Nephron progenitor cell (in vitro differentiated cells): ENCODE measurements at regions not wholly inside any gene's neighbourhood (a gene's known extent, or its start where the extent isn't known, plus 50 kb on each side); places are given as distances from the start of the nearest gene placed in this dataset.

Experiments
- DNase-seq: peaks from one replicate; pipeline ENCODE4 v3.0.0; 2021
- H3K27ac Mint-ChIP-seq: 2 replicates; pipeline ENCODE4 v1.8.0; 2021; ENCODE audit warnings: mild to moderate bottlenecking, moderate library complexity, mixed read lengths
- H3K27me3 Mint-ChIP-seq: 2 replicates; pipeline ENCODE4 v1.8.0; 2021; ENCODE audit warnings: mild to moderate bottlenecking, low read depth, mixed read lengths; ENCODE audit not compliant: poor library complexity
- H3K36me3 Mint-ChIP-seq: 2 replicates; pipeline ENCODE4 v1.8.0; 2021; ENCODE audit warnings: low read depth, mixed read lengths
- H3K4me1 Mint-ChIP-seq: 2 replicates; pipeline ENCODE4 v1.8.0; 2021; ENCODE audit warnings: mixed read lengths
- H3K4me3 Mint-ChIP-seq: 2 replicates; pipeline ENCODE4 v1.8.0; 2021; ENCODE audit warnings: mild to moderate bottlenecking, moderate library complexity, mixed read lengths
- H3K9me3 Mint-ChIP-seq: 2 replicates; pipeline ENCODE4 v1.8.0; 2021; ENCODE audit warnings: mild to moderate bottlenecking, moderate library complexity, mixed read lengths
- CTCF ChIP-seq: fragments of 200-600 bp; sonication (generic); IDR thresholded peaks from 2 replicates; pipeline ENCODE4 v1.5.0; 2021; ENCODE audit warnings: antibody characterized with exemption

GRCh38 chr12:77728018-77728417 is 102.7 kb upstream of the NAV3 start:
- Mint-ChIP-seq H3K27me3 (no peaks in the 10 kb centered on the region), H3K4me3 (no peak overlapping the region), H3K9me3 (no peaks in the 10 kb centered on the region), H3K4me1 (no peaks in the 10 kb centered on the region), H3K27ac (no peak overlapping the region), H3K36me3 (no peaks in the 10 kb centered on the region)
- DNase-seq = no peak
- no peak for TF ChIP-seq CTCF

- no peaks in the 10 kb centered on the region for H3K9me3 Mint-ChIP-seq
- H3K27ac Mint-ChIP-seq = no peak overlapping the region
- H3K4me3 Mint-ChIP-seq = no peak overlapping the region
- H3K27me3 Mint-ChIP-seq = no peaks in the 10 kb centered on the region
- no peaks in the 10 kb centered on the region for H3K36me3 Mint-ChIP-seq
- no peak for DNase-seq
- H3K4me1 Mint-ChIP-seq = no peaks in the 10 kb centered on the region
- no peak for TF ChIP-seq CTCF
These were observed 103.2 kb upstream of the NAV3 start for GRCh38 chr12:77727442-77728001.

GRCh38 chr12:77725611-77726010 is 105.1 kb upstream of the NAV3 start:
- TF ChIP-seq CTCF = no peak
- no peaks in the 10 kb centered on the region for H3K9me3 Mint-ChIP-seq
- H3K4me1 Mint-ChIP-seq = peaks cover 4% of the 10 kb centered on the region

GRCh38 chr12:77724367-77724957 is 106.2 kb upstream of the NAV3 start:
- Mint-ChIP-seq H3K4me1 (peaks cover 12% of the 10 kb centered on the region), H3K9me3 (no peaks in the 10 kb centered on the region), H3K4me3 (no peak overlapping the region), H3K27me3 (no peaks in the 10 kb centered on the region), H3K27ac (no peak overlapping the region), H3K36me3 (no peaks in the 10 kb centered on the region)
- TF ChIP-seq CTCF = peak; percentile 55
- DNase-seq = no peak

More at GRCh38 chr12:77725611-77726010, 105.1 kb upstream of the NAV3 start:
- H3K4me3 Mint-ChIP-seq = no peak overlapping the region
- no peaks in the 10 kb centered on the region for H3K36me3 Mint-ChIP-seq
- H3K27me3 Mint-ChIP-seq = no peaks in the 10 kb centered on the region
- H3K27ac Mint-ChIP-seq = no peak overlapping the region
- DNase-seq = no peak

GRCh38 chr12:77723308-77723707 is 107.4 kb upstream of the NAV3 start:
- no peak for TF ChIP-seq CTCF
- Mint-ChIP-seq H3K27me3 (no peaks in the 10 kb centered on the region), H3K27ac (no peak overlapping the region), H3K4me3 (no peak overlapping the region), H3K9me3 (peaks cover 8% of the 10 kb centered on the region), H3K36me3 (no peaks in the 10 kb centered on the region), H3K4me1 (peaks cover 12% of the 10 kb centered on the region)
- no peak for DNase-seq

GRCh38 chr12:77722536-77722935 is 108.2 kb upstream of the NAV3 start:
- H3K27me3 Mint-ChIP-seq = no peaks in the 10 kb centered on the region
- DNase-seq = no peak

More at GRCh38 chr12:77722536-77722935, 108.2 kb upstream of the NAV3 start:
- Mint-ChIP-seq H3K9me3 (peaks cover 14% of the 10 kb centered on the region), H3K27ac (no peak overlapping the region), H3K36me3 (no peaks in the 10 kb centered on the region), H3K4me3 (no peak overlapping the region), H3K4me1 (peaks cover 12% of the 10 kb centered on the region)
- no peak for TF ChIP-seq CTCF
